IPS DF 19.7 (cell line): ENCODE measurements at regions not wholly inside any gene's neighbourhood (a gene's known extent, or its start where the extent isn't known, plus 50 kb on each side); places are given as distances from the start of the nearest gene placed in this dataset.

Experiments
- DNase-seq: peaks from one replicate; pipeline ENCODE4 v3.0.0-alpha.2; 2013; ENCODE audit warnings: low read depth, low spot score

- DNase-seq, result peak; percentile 33
Observed at GRCh38 chrX:151476604-151477303, 79.7 kb downstream of the VMA21 start.

DNA sequence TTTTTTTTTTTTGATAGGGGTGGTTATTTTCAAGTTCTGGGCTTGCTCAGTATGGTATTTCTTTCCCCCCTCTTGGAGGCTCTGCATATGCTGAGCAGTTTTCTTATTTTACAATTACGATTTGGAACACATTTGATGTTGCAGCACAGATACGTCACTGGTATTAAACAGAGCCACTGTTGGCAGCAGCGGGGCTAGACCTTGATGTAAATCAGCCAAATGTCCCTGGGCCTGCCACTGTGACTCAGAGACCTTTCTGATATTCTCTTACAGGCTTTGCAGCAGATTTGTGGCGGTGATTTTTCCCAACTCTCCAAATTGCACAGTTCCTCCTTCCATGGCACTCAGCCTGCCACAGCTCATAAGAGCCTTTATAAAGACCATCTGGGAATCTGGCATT, 81.1 kb downstream of the VMA21 start:
- DNase-seq, result no peak

GRCh38 chrX:151488677-151489076, 74.8 kb upstream of the PASD1 start:
- DNase-seq, result peak; percentile 7

- peak; percentile 7 for DNase-seq
Observed at GRCh38 chrX:151505796-151506195, 57.7 kb upstream of the PASD1 start.

DNA sequence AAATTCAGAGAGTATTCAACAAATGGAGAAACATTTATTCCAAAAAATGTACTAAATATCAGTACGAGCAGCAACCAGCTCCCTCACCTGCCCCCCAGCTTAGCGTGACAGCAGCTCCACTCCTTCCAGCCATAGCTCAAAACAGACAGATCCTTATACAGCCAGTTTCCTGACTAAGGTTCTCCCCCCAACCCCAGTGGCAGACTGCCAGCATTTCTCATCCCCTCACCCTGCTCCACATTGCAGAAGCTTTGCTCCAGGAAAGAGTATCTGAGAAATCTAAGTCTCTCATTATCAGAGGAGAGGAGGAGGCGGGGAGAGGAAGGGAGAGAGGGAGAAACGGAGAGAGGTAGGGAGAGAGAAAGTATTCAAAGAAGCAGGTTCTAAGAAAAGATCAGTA, 53.3 kb upstream of the PASD1 start:
- no peak for DNase-seq

GRCh38 chrX:151513472-151513871, 50.0 kb upstream of the PASD1 start:
- DNase-seq, result no peak
